ACC112 (cell line): ENCODE measurements at regions not wholly inside any gene's neighbourhood (a gene's known extent, or its start where the extent isn't known, plus 50 kb on each side); places are given as distances from the start of the nearest gene placed in this dataset.

Source experiments
- H2AFZ ChIP-seq: fragments of 200-600 bp; sonication (generic); one replicate; pipeline ENCODE4 v1.6.0; 2017; ENCODE audit warnings: antibody characterized with exemption, low read length; ENCODE audit not compliant: unreplicated experiment
- H3K27ac ChIP-seq: fragments of 200-600 bp; sonication (generic); 2 replicates; pipeline ENCODE4 v1.5.1; 2014; ENCODE audit warnings: low read depth, mild to moderate bottlenecking, antibody characterized with exemption, low read length, moderate library complexity
- H3K27me3 ChIP-seq: fragments of 200-600 bp; sonication (generic); 2 replicates; pipeline ENCODE4 v1.6.1; 2014; ENCODE audit warnings: mild to moderate bottlenecking, antibody characterized with exemption, low read length, moderate library complexity, mixed read lengths; ENCODE audit not compliant: insufficient read depth
- H3K36me3 ChIP-seq: fragments of 200-600 bp; sonication (generic); 2 replicates; pipeline ENCODE4 v1.6.1; 2016; ENCODE audit warnings: mild to moderate bottlenecking, antibody characterized with exemption, low read length, moderate library complexity, mixed read lengths; ENCODE audit not compliant: insufficient read depth
- H3K4me1 ChIP-seq: fragments of 200-600 bp; sonication (generic); one replicate; pipeline ENCODE4 v1.6.1; 2016; ENCODE audit warnings: low read length, mixed read lengths; ENCODE audit not compliant: insufficient read depth, unreplicated experiment, control insufficient read depth
- H3K4me3 ChIP-seq: fragments of 200-600 bp; sonication (generic); 2 replicates; pipeline ENCODE4 v1.5.1; 2014; ENCODE audit warnings: mild to moderate bottlenecking, low read depth, low read length
- H3K79me2 ChIP-seq: fragments of 200-600 bp; sonication (generic); one replicate; pipeline ENCODE4 v1.6.0; 2016; ENCODE audit warnings: low read length; ENCODE audit not compliant: control insufficient read depth, unreplicated experiment, insufficient read depth

- Histone ChIP-seq H3K4me3 (peak overlapping the region; percentile 67), H3K79me2 (no peaks in the 10 kb centered on the region), H2AFZ (peak overlapping the region; percentile 62), H3K27me3 (no peaks in the 10 kb centered on the region), H3K4me1 (peaks cover 33% of the 10 kb centered on the region), H3K27ac (peak overlapping the region; percentile 73), H3K36me3 (no peaks in the 10 kb centered on the region)
Observed at GRCh38 chr6:128570680-128571063, 50.3 kb upstream of the PTPRK start.

GRCh38 chr6:128569732-128570679, 49.6 kb upstream of the PTPRK start:
- H2AFZ ChIP-seq = peak overlapping the region; percentile 62
- H3K4me3 ChIP-seq = peak overlapping the region; percentile 67
- H3K4me1 ChIP-seq = peaks cover 33% of the 10 kb centered on the region
- no peaks in the 10 kb centered on the region for H3K36me3 ChIP-seq
- H3K27me3 ChIP-seq = no peaks in the 10 kb centered on the region
- peak overlapping the region; percentile 73 for H3K27ac ChIP-seq
- no peaks in the 10 kb centered on the region for H3K79me2 ChIP-seq
